ES-I3 (cell line): ENCODE measurements at regions not wholly inside any gene's neighbourhood (a gene's known extent, or its start where the extent isn't known, plus 50 kb on each side); places are given as distances from the start of the nearest gene placed in this dataset.

Source experiments
- H3K36me3 ChIP-seq: 2 replicates; pipeline ENCODE4 v1.6.1; 2013; ENCODE audit warnings: mild to moderate bottlenecking, low read length, control low read depth, moderate library complexity; ENCODE audit not compliant: insufficient read depth
- H3K4me1 ChIP-seq: 2 replicates; pipeline ENCODE4 v1.6.1; 2013; ENCODE audit warnings: mild to moderate bottlenecking, control low read depth, low read length; ENCODE audit not compliant: insufficient read depth
- H3K9ac ChIP-seq: 2 replicates; pipeline ENCODE4 v1.6.1; 2013; ENCODE audit warnings: low read depth, mild to moderate bottlenecking, low read length, moderate library complexity
- H3K9me3 ChIP-seq: 2 replicates; pipeline ENCODE4 v1.6.1; 2013; ENCODE audit warnings: mild to moderate bottlenecking, low read length, moderate library complexity; ENCODE audit not compliant: control insufficient read depth, insufficient read depth

DNA sequence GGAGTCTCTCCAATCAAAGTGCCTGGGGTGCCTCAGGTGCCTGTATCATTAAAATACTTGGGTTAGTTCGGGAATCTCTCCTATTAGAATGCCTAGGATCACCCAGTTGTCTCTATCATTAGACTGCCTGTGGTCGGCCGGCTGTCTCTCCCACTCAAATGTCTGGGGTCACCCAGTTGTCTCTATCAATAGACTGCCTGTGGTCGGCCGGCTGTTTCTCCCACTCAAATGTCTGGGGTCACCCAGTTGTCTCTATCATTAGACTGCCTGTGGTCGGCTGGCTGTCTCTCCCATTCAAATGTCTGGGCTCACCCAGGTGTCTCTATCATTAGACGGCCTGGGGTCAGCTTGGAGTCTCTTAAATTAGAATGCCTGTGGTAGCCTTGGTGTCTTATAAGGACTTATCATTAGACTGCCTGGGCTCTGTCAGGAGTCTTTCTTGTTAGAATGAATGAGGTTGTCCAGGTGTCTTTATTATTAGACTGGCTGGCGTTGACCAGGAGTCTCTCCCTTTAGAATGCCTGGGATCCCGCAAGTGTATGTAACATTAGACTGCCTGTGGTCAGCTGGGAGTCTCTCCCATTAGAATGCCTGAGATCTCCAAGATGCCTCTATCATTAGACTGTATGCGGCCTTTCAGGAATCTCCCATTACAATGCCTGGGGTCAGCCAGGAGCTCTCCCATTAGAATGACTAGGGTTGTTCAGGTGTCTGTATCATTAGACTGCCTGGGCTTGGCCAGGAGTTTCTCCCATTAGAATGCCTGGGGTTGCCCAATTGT lies 1555.5 kb downstream of the UQCRFS1 start:
- Histone ChIP-seq H3K9me3 (no peaks in the 10 kb centered on the region), H3K4me1 (no peaks in the 10 kb centered on the region), H3K36me3 (no peaks in the 10 kb centered on the region), H3K9ac (no peak overlapping the region)

DNA sequence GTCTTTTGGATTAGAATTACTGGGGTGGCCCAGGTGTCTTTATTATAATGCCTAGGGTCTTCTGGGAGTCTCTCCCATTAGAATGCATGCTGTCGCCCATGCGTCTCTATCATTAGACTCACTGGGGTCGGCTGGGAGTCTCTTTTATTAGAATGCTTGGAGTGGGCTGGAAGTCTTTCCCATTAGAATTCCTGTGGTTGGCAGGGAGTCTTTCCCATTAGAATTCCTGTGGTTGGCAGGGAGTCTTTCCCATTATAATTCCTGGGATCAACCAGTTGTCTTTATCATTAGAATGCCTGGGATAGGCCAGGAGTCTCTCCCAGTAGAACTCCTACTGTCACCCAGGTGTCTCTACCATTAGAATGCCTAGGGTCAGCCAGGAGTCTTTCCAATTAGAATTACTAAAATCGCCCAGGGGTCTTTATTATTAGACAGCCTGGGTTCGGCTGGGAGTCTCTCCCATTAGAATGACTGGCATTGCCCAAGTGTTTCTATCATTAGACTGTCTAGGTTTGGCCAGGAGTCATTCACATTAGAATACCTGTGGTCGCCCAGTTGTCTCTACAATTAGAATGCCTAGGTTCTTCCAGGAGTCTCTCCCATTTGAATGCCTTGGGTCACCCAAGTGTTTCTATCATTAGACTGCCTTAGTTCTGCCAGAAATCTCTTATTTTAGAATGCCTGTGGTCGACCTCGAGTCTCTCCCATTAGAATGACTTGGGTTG lies 1558.5 kb downstream of the UQCRFS1 start:
- Histone ChIP-seq H3K4me1 (no peaks in the 10 kb centered on the region), H3K9ac (no peak overlapping the region), H3K9me3 (no peaks in the 10 kb centered on the region), H3K36me3 (no peaks in the 10 kb centered on the region)

DNA sequence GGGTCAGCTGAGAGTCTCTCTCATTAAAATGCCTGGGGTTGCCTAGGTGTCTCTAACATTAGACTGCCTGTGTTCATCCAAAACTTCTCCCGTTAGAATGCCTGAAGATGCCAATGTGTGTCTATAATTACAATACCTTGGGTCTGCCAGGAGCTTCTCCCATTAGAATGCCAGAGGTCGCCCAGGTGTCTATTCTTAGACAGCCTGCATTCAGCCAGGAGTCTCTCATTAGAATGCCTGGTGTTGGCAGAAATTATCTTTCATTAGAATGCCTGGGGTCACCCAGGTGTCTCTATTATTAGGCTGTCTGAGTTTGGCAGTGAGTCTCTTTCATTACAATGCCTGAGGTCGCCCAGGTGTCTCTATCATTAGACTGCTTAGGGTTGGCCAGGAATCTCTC lies 1560.2 kb downstream of the UQCRFS1 start:
- Histone ChIP-seq H3K9me3 (no peaks in the 10 kb centered on the region), H3K36me3 (no peaks in the 10 kb centered on the region), H3K9ac (no peak overlapping the region), H3K4me1 (no peaks in the 10 kb centered on the region)

DNA sequence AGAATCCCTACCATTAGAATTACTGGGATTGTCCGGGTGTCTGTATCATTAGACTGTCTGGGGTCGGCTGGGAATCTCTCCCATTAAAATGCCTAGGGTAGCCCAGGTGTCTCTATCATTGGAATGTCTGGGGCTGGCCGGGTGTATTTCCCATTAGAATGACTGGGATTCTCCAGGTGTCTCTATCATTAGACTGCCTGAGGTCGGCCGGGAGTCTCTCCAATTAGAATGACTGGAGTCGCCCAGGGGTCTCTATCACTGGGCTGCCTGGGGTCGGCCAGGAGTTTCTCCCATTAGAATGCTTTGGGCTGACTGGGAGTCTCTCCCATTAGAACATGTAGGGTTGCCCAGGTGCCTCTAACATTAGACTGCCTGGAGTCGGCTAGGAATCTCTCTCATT lies 1560.7 kb downstream of the UQCRFS1 start:
- Histone ChIP-seq H3K9ac (no peak overlapping the region), H3K36me3 (no peaks in the 10 kb centered on the region), H3K9me3 (no peaks in the 10 kb centered on the region), H3K4me1 (no peaks in the 10 kb centered on the region)

DNA sequence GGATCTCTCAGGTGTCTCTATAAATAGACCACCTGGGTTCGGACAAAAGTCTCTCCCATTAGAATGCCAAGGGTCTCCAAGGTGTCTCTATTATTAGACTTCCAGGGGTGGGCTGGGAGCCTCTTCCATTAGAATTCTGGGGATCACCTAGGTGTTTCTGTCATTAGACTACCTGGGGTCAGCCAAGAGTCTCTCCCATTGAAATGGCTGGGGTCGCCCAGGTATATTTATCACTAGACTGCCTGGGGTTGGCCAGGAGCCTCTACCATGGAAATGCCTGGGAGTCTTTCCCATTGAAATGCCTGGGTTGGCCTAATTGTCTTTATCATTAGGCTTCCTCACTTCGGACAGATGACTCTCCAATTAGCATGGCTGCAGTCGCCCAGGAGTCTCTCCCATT lies 1565.5 kb downstream of the UQCRFS1 start:
- no peaks in the 10 kb centered on the region for H3K4me1 ChIP-seq
- H3K9me3 ChIP-seq, result no peaks in the 10 kb centered on the region
- no peaks in the 10 kb centered on the region for H3K36me3 ChIP-seq
- no peak overlapping the region for H3K9ac ChIP-seq

DNA sequence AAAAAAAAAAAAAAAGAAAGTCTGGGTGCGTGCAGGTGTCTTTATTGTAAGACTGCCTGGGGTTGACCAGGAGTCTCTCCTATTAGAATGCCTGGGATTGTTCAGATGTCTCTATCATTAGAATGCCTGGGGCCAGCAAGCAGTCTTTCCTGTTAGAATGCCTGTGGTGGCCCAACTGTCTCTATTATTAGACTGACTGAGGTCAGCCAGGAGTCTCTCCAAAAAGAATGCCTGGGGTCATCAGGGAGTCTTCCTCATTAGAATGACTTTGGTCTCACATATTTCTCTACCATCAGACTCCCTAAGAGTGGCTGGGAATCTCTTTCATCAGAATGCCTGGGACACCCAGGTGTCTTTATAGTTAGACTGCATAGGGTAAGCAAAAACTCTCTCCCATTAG lies 1577.5 kb downstream of the UQCRFS1 start:
- Histone ChIP-seq H3K9me3 (no peaks in the 10 kb centered on the region), H3K36me3 (no peaks in the 10 kb centered on the region), H3K4me1 (no peaks in the 10 kb centered on the region), H3K9ac (no peak overlapping the region)

DNA sequence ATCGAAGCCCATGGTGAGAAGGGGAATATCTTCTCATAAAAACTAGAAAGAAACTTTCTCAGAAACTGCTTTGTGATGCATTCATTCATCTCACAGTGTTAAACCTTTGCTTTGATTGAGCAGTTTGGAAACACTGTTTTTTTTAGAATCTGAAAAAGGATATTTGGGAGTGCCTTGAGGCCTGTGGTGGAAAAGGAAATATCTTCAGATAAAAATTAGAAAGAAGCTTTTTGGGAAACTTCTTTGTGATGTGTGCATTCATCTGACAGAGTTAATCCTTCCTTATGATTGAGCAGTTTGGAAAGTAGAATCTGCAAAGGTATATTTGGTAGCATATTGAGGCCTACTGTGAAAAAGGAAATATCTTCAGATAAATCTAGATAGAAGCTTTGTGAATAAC lies 1594.9 kb downstream of the UQCRFS1 start:
- Histone ChIP-seq H3K4me1 (no peaks in the 10 kb centered on the region), H3K36me3 (no peaks in the 10 kb centered on the region), H3K9ac (no peak overlapping the region), H3K9me3 (no peaks in the 10 kb centered on the region; the same call in 1 of the 2 replicates)

DNA sequence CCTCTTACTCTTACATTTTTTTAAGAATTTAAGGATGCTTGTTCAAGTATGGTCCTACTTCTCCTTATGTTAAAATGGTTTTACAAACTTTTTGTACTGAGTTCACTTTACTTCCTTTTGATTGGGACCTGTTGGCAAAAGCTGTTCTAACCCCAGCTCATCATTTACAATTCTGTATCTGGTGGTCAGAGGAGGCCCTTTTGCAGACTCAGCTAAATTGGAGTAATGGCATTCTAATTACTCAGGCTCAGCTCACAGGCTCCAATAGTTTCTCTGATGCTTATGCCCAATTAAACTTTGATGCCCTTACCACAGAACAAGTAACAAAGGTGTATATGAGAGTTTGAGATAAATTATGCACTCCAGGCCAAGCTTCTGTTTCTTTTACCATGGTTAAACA lies 1632.0 kb downstream of the UQCRFS1 start:
- Histone ChIP-seq H3K36me3 (no peaks in the 10 kb centered on the region), H3K9me3 (no peaks in the 10 kb centered on the region; the same call in 1 of the 2 replicates), H3K9ac (no peak overlapping the region), H3K4me1 (no peaks in the 10 kb centered on the region)
